ENCODE measurements at regions not wholly inside any gene's neighbourhood (a gene's known extent, or its start where the extent isn't known, plus 50 kb on each side); places are given as distances from the start of the nearest gene placed in this dataset.

- TF ChIP-seq MAX (IDR thresholded peaks at IDR 0.05; ENCODE audit: low read depth, low read length), result no peak
- TF ChIP-seq MYC (IDR thresholded peaks at IDR 0.05; ENCODE audit: low read depth, low read length), result no peak
- TF ChIP-seq CTCF (IDR thresholded peaks at IDR 0.05; ENCODE audit: low read depth, low read length), result no peak
- TF ChIP-seq POLR2A (IDR thresholded peaks at IDR 0.05; ENCODE audit: extremely low read depth, insufficient read length), result no peak
- no peak overlapping the region for H3K4me3 ChIP-seq (ENCODE audit: low read depth, low read length)
- no peak for DNase-seq (ENCODE audit: low read depth)
Observed at GRCh38 chr15:81491414-81492096, 117.5 kb upstream of the TMC3 start.

GRCh38 chr15:81485806-81486205 is 111.8 kb upstream of the TMC3 start:
- TF ChIP-seq CTCF (IDR thresholded peaks at IDR 0.05; ENCODE audit: low read depth, low read length) (no peak), POLR2A (IDR thresholded peaks at IDR 0.05; ENCODE audit: extremely low read depth, insufficient read length) (no peak), MYC (IDR thresholded peaks at IDR 0.05; ENCODE audit: low read depth, low read length) (no peak), MAX (IDR thresholded peaks at IDR 0.05; ENCODE audit: low read depth, low read length) (no peak)
- DNase-seq (ENCODE audit: low read depth), result no peak
- H3K4me3 ChIP-seq (ENCODE audit: low read depth, low read length), result no peak overlapping the region

- TF ChIP-seq MAX (IDR thresholded peaks at IDR 0.05; ENCODE audit: low read depth, low read length), result no peak
- no peak for TF ChIP-seq MYC (IDR thresholded peaks at IDR 0.05; ENCODE audit: low read depth, low read length)
- TF ChIP-seq CTCF (IDR thresholded peaks at IDR 0.05; ENCODE audit: low read depth, low read length), result no peak
- no peak for TF ChIP-seq POLR2A (IDR thresholded peaks at IDR 0.05; ENCODE audit: extremely low read depth, insufficient read length)
- DNase-seq (ENCODE audit: low read depth), result no peak
- H3K4me3 ChIP-seq (ENCODE audit: low read depth, low read length), result no peak overlapping the region
Observed at GRCh38 chr15:81484086-81484955, 110.3 kb upstream of the TMC3 start.

- no peak for DNase-seq (ENCODE audit: low read depth)
- H3K4me3 ChIP-seq (ENCODE audit: low read depth, low read length), result no peak overlapping the region
- TF ChIP-seq MAX (IDR thresholded peaks at IDR 0.05; ENCODE audit: low read depth, low read length) (no peak), MYC (IDR thresholded peaks at IDR 0.05; ENCODE audit: low read depth, low read length) (no peak), CTCF (IDR thresholded peaks at IDR 0.05; ENCODE audit: low read depth, low read length) (no peak)
Observed at GRCh38 chr15:81483496-81483895, 109.5 kb upstream of the TMC3 start.

- no peak for TF ChIP-seq POLR2A (IDR thresholded peaks at IDR 0.05; ENCODE audit: extremely low read depth, insufficient read length)
- no peak for TF ChIP-seq MAX (IDR thresholded peaks at IDR 0.05; ENCODE audit: low read depth, low read length)
- TF ChIP-seq MYC (IDR thresholded peaks at IDR 0.05; ENCODE audit: low read depth, low read length), result no peak
- TF ChIP-seq CTCF (IDR thresholded peaks at IDR 0.05; ENCODE audit: low read depth, low read length), result no peak
- H3K4me3 ChIP-seq (ENCODE audit: low read depth, low read length), result no peak overlapping the region
- no peak for DNase-seq (ENCODE audit: low read depth)
Observed at GRCh38 chr15:81481346-81481745, 107.3 kb upstream of the TMC3 start.

Measured in NB4 (cell line).